Esophagus muscularis mucosa (tissue), 4 donors: ENCODE measurements at regions not wholly inside any gene's neighbourhood (a gene's known extent, or its start where the extent isn't known, plus 50 kb on each side); places are given as distances from the start of the nearest gene placed in this dataset.
"Not testable (repeated sequence)": the region's sequence is repeated elsewhere in the genome, so short reads cannot be mapped to it uniquely, and the experiment has no call there.

Experiments
- DNase-seq: peaks from one replicate; pipeline ENCODE4 v3.0.0-alpha.2; 2017; ENCODE audit errors: extremely low spot score
- H3K27ac ChIP-seq, 4 donors: fragments of 200-600 bp; sonication (generic); replicated peaks in 1 of 4; 1 replicate in 3 of 4; 2 replicates in 1 of 4; pipeline ENCODE4 v1.5.1; 2016 to 2019; ENCODE audit warnings: mild to moderate bottlenecking in 1 of 4
- H3K27me3 ChIP-seq, 4 donors: fragments of 200-600 bp; sonication (generic); one replicate each; pipeline versions ENCODE4 v1.5.1 to v1.6.0; 2016 to 2019
- H3K36me3 ChIP-seq, 4 donors: fragments of 200-600 bp; sonication (generic); one replicate each; pipeline ENCODE4 v1.5.1; 2016 to 2019
- H3K4me1 ChIP-seq, 4 donors: fragments of 200-600 bp; sonication (generic); one replicate each; pipeline ENCODE4 v1.5.1; 2016 to 2019
- H3K4me3 ChIP-seq, 4 donors: fragments of 200-600 bp; sonication (generic); 1 replicate in 2 of 4; 2 replicates in 2 of 4; pipeline ENCODE4 v1.5.1; 2016 to 2019; ENCODE audit warnings: mild to moderate bottlenecking in 4 of 4, moderate library complexity in 1 of 4
- H3K9me3 ChIP-seq, 4 donors: fragments of 200-600 bp; sonication (generic); 1 replicate in 3 of 4; 2 replicates in 1 of 4; pipeline ENCODE4 v1.5.1; 2016 to 2019
- EP300 ChIP-seq: sonication (generic); formaldehyde crosslinking; IDR thresholded peaks from one replicate; pipeline ENCODE4 v1.6.1; 2017; ENCODE audit warnings: antibody characterized with exemption
- POLR2A ChIP-seq: fragments of 450-650 bp; IDR thresholded peaks from one replicate; pipeline ENCODE4 v1.6.1; 2017; ENCODE audit warnings: antibody characterized with exemption, moderate library complexity, mild to moderate bottlenecking, low read depth
- POLR2AphosphoS5 ChIP-seq, 2 donors: sonication (generic); formaldehyde crosslinking; IDR thresholded peaks; one replicate each; pipeline ENCODE4 v1.6.1; 2017; ENCODE audit warnings: antibody characterized with exemption in 2 of 2
- WGBS: methylation state at CpG from one replicate; pipeline ENCODE4 v1.1.5; 2018; 5-methylcytosine and 5-hydroxymethylcytosine counted together
- intact Hi-C: fragments of 100-400 bp; cut with DNase I; formaldehyde crosslinking; loops from one replicate; pipeline ENCODE4 v1.15.1; 2023
- TF ChIP-seq, protein P1 (sequence below), 3 experiments: fragments of 200-600 bp in 2 of 3; fragments of 450-650 bp in 1 of 3; sonication (generic) in 2 of 3; IDR thresholded peaks; one replicate each; pipeline ENCODE4 v1.5.1; 2017 to 2019; ENCODE audit warnings: antibody characterized with exemption in 3 of 3, mild to moderate bottlenecking in 2 of 3, moderate library complexity in 1 of 3

DNA sequence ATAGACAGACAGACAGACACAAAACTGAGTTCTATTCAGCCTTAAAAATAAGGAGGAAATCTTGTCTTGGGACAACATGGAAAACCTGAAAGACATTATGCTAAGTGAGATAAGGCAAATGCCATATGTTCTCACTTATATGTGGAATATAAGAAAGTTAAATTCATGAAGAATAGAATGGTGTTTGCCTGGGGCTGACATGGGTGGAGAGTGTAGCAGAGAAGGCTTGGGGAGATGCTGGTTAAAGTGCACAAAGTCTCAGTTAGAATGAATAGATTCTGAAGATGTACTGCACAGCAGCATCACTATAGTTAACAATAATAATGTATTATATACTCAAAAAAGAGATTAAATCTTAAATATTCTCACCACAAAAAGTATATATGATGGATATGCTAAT lies 355.5 kb downstream of the LRRIQ3 start:
- Histone ChIP-seq H3K9me3 (no peaks in the 10 kb centered on the region), H3K4me3 (no peak overlapping the region), H3K4me1 (no peaks in the 10 kb centered on the region), H3K27me3 (no peaks in the 10 kb centered on the region), H3K27ac (no peak overlapping the region), H3K36me3 (no peaks in the 10 kb centered on the region)
- intact Hi-C loops, result no loop called here
- no peak for DNase-seq
- TF ChIP-seq POLR2A, result no peak
- TF ChIP-seq, protein P1, sequence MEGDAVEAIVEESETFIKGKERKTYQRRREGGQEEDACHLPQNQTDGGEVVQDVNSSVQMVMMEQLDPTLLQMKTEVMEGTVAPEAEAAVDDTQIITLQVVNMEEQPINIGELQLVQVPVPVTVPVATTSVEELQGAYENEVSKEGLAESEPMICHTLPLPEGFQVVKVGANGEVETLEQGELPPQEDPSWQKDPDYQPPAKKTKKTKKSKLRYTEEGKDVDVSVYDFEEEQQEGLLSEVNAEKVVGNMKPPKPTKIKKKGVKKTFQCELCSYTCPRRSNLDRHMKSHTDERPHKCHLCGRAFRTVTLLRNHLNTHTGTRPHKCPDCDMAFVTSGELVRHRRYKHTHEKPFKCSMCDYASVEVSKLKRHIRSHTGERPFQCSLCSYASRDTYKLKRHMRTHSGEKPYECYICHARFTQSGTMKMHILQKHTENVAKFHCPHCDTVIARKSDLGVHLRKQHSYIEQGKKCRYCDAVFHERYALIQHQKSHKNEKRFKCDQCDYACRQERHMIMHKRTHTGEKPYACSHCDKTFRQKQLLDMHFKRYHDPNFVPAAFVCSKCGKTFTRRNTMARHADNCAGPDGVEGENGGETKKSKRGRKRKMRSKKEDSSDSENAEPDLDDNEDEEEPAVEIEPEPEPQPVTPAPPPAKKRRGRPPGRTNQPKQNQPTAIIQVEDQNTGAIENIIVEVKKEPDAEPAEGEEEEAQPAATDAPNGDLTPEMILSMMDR (IDR thresholded peaks at IDR 0.05), result no peak
- no peak for TF ChIP-seq POLR2AphosphoS5 (IDR thresholded peaks at IDR 0.05)
- no peak for TF ChIP-seq EP300

DNA sequence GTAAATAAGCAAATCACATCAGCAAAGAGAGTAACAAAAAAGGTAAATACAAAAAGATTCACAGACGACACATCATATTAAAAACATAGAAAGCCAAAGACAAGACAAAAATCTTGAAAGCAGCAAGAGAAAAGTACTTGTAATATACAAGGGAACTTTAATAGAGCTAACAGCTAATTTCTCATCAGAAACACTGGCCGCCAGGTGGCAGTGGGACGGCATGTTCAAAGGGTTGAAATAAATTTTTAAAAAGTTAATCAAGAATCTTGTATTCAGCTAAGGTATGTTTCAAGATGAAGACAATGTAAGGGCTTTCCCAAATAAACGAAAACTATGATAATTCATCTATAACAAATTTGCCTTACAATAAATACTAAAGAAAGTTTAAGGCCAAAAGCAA lies 358.1 kb downstream of the LRRIQ3 start:
- Histone ChIP-seq H3K36me3 (no peaks in the 10 kb centered on the region), H3K4me3 (no peak overlapping the region), H3K9me3 (no peaks in the 10 kb centered on the region), H3K27ac (no peak overlapping the region), H3K4me1 (no peaks in the 10 kb centered on the region), H3K27me3 (no peaks in the 10 kb centered on the region)
- intact Hi-C loops, result no loop called here
- TF ChIP-seq EP300, result no peak
- TF ChIP-seq, protein P1 (IDR thresholded peaks at IDR 0.05), result peak in 1 of 3 experiments; percentile 2
- 49% methylated on average over 4 of the region's 4 CpGs for WGBS
- DNase-seq, result no peak

DNA sequence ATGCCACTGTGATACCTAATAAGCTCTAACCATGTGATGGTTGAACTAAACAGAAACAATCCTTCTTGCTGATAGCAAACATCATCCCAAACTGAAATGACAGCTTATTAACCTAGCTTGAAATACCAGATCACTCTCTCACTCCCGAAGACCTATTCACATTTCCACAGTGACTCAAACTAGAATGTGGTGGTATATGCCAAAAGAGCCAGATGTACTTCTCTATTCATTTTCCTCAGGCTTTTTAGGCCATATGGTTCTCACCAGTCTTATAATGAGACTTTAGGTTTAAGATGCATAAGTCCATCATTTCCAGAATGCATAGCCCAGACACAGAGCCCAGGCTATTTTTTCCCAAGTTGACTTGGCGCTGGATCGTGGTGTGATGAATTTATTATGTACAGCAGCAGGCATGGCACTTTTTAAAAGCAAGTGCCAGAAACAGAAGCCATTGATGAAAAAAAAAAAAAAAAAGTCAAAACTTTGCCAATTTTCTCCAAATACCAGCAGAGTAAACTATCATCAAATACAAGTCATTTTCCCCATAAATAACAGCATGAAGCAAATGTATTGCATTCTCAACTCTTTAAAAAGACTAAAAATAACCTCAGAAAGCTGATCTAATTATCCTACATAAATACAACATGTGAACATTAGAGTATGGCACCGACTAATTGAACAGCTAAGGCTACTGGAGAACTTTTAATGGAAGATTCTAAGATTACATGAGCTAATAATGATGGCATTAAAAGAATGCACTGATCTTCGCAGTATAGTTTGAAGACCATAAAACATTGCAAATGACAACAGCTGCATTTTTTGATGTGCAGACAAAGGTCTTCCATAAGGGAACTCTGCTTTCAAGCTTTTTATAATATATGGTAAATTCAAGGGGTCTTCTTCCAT lies 365.4 kb downstream of the LRRIQ3 start:
- TF ChIP-seq EP300, result no peak
- TF ChIP-seq POLR2AphosphoS5 (IDR thresholded peaks at IDR 0.05), result no peak
- TF ChIP-seq, protein P1 (IDR thresholded peaks at IDR 0.05), result no peak
- TF ChIP-seq POLR2A, result no peak
- Histone ChIP-seq H3K9me3 (no peaks in the 10 kb centered on the region), H3K27me3 (no peaks in the 10 kb centered on the region), H3K36me3 (no peaks in the 10 kb centered on the region), H3K27ac (no peak overlapping the region), H3K4me1 (no peaks in the 10 kb centered on the region), H3K4me3 (no peak overlapping the region)
- DNase-seq, result no peak
- WGBS, result 69% methylated on average over 5 of the region's 5 CpGs
- intact Hi-C loops, result no loop called here

DNA sequence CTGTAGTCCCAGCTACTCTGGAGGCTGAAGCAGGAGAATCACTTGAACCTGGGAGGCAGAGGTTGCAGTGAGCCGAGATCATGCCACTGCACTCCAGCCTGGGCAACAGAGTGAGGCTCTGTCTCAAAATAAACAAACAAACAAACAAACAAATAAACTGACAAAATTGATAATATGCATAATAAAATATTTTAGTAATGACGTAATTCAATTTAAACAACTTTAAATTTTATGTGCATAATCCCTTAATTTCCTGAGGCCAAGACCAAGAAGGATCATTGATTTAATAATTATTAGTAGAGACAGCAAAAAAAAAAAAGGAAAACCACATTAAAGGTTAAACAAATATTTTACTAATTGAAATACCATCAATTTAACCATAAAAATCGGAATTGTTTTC lies 370.7 kb downstream of the LRRIQ3 start:
- intact Hi-C loops, H3K27me3 ChIP-seq, H3K9me3 ChIP-seq, H3K27ac ChIP-seq, H3K4me3 ChIP-seq, DNase-seq, H3K36me3 ChIP-seq, H3K4me1 ChIP-seq: not testable (repeated sequence)
- 92% methylated on average over 3 of the region's 3 CpGs for WGBS

DNA sequence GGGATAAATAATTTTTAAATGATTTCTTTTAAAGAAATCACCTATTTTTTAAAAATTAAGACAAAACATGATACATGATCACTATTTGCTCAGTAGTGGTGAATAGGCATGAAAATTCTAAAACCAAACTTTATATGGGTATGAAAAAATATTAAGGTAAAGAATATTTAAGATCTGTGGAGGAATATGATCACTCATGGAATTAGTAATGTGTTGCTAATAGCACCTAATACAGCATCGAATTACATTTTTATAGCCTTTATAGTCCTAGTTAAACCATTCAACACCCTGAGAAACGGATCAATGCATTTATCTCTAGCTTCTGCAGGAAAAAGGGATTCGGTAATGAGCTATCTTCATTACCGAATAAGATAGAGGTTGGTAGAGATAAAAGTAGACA lies 373.9 kb downstream of the LRRIQ3 start:
- Histone ChIP-seq H3K27me3 (no peaks in the 10 kb centered on the region), H3K36me3 (no peaks in the 10 kb centered on the region), H3K4me1 (no peaks in the 10 kb centered on the region), H3K9me3 (no peaks in the 10 kb centered on the region), H3K4me3 (no peak overlapping the region), H3K27ac (no peak overlapping the region)
- intact Hi-C loops, result no loop called here
- DNase-seq, result no peak
- TF ChIP-seq POLR2A, result no peak
- no peak for TF ChIP-seq POLR2AphosphoS5 (IDR thresholded peaks at IDR 0.05)
- TF ChIP-seq, protein P1 (IDR thresholded peaks at IDR 0.05), result no peak
- TF ChIP-seq EP300, result no peak
- WGBS, result 90% methylated on average over 4 of the region's 4 CpGs
